ENCODE measurements at regions not wholly inside any gene's neighbourhood (a gene's known extent, or its start where the extent isn't known, plus 50 kb on each side); places are given as distances from the start of the nearest gene placed in this dataset.
A peak's percentile ranks its signal among the peaks of the same experiment; 100 is the strongest.
"Not testable (repeated sequence)": the region's sequence is repeated elsewhere in the genome, so short reads cannot be mapped to it uniquely, and the experiment has no call there.

DNA sequence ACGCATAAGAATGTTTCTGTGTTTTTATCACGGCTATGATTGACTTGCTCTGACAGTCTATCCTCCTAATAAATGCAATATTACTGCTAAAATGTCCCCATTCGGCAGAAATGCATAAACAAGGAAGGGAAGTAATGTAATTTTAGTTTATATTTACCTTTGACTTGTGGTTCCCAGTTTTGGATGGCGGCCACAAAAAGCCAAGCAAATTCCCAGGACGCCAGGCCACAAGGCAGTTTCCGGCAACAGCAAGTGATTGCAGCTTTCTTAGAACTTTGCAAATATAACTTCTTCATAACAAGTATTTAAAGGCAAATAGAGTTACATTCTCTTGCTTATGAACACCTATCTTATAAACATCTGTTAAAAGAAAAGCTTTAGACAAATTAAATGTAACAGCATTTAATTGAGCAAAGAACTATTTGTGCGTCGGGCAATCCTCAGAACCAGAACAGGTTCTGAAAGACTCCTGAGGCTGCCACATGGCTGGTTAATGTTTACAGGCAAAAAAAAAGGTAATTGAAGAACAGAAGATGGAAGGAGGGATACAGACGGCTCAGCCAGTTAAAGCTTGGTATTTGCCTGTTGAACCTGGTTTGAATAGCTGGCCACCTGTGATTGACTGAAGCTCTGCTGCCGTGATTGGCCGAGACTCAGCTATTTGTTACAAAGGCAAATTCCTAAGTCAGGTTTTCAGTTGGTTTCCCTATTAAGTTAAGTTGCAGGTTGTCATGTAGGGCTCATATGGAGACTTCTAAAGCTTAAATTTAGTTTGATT, 80.8 kb downstream of the C21orf91 start:
- DNase-seq = no peak

DNA sequence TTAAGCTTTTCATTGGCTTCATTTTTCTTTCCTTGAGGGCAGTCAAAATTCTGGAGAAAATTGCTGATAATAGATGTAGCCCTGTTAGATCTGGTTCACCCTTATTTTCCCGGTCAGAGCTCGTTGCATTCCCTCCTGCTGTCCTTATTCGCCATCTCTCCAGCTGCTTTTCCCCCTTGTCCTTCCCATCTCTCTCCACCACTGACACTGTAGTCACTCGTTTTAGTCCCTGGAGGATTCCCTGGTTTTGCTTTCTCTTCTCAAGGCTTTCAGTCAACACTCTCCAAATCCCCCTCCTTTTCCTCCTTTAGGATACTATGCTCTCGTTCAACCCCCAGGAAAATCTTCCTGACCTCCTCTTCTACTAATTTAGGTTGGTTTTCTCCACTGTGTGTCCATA, 83.1 kb downstream of the C21orf91 start:
- no peak for DNase-seq

DNA sequence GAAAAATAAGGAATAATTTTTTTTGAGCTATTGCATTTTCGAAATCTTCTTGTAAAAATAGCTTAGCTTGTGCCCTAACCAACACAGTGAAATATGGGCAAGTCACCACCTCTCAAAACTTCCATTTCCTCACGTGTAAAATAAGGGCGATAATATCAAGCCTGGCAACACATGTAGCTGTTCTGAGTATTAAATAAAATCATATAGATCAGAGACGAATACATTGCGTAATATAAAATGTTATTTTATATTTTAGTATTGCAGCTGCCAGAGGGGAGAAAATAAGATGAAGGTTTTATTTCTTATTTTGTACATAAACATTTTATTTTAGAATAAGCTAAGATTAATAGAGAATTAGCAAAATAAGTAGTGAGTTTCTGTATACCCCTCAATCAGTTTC, 85.9 kb downstream of the C21orf91 start:
- no peak for DNase-seq

DNA sequence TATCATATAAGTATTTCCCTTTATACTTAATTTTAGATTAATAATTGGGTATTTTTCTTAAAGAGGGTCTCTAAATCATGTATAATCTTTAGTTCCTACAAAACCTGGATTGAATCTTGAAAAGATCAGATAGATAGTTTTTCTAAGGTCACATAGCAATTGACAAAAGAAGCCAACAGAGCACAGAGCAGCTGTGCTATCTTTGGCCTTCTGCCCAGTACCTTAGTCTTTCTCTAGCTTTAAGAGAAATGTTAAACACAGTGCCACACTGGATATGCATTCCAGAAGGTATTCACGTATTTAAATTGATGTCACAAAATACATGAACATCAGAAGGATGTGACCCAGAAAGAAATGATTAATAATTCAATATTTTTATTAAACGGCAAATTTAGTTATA, 86.8 kb downstream of the C21orf91 start:
- no peak for DNase-seq

DNA sequence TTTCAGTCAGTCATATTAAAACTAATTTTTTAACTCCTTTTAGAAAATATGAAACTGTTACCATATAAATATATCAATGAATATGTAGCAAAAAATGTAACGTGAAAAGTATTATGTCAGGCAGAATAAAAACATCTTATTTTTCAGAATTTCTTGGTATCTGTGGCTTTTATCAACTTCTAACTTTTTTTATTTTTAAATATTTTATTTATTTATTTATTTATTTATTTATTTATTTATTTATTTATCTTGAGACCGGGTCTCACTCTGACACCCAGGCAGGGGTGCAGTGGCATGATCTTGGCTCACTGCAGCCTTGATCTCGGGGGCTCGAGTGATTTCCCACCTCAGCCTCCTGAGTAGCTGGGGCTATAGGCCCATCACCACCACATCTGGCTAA, 87.6 kb downstream of the C21orf91 start:
- no peak for DNase-seq

DNA sequence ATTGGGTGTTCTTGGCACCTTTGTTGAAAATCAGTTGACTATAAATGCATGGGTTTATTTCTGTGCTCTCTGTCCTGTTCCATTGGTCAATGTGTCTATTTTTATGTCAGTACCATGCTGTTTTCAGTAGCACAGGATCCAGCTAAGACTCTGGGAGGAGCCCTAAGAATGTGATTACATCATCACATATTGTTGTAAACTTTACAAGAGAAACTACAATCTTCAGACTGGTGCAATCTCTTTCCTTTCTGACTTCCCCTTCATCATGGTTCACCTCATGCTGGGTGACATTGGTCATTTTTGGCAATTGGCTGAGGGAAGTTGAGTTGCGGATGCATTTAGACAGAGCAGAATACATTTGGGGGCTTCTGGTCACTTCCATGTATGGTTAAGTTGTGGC, 88.4 kb downstream of the C21orf91 start:
- DNase-seq = no peak

DNA sequence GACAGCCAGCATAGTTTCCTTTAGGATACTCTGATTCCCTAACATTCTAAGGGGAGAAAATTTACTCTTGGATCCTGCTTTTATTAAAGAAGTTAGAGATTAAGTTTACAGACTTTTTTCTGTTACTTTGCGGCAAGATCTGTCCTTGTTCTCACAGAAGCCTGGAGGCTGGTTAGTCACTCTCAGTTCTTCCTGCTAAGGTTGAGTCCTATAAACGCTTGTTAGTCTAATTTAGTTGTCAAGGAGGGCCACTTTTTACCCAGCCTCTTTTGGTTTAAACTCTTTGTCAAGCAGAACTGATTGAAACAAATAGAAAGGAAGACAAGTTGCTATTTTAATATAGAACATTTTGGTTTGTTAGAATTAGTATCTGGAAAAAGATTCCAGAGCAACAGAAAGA, 89.7 kb downstream of the C21orf91 start:
- no peak for DNase-seq

DNA sequence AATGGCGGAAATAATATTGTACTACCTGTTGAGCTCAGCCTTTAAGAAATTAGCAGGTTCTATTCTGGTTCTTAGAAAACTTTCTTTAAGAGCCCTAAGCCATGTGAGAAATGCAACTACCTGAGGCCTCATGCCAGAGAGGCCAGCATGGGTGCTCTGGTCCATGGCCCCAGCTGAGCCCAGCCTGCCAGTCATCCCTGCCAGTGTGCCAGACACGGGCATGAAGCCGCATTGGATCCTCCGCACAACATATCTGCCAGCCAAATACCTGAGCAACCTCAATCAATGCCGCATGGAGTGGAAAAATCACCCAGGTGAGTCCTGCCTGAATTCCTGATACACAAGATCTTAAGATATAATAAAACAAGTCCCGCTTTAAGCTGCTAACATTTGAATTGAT, 91.8 kb downstream of the C21orf91 start:
- DNase-seq = no peak

DNA sequence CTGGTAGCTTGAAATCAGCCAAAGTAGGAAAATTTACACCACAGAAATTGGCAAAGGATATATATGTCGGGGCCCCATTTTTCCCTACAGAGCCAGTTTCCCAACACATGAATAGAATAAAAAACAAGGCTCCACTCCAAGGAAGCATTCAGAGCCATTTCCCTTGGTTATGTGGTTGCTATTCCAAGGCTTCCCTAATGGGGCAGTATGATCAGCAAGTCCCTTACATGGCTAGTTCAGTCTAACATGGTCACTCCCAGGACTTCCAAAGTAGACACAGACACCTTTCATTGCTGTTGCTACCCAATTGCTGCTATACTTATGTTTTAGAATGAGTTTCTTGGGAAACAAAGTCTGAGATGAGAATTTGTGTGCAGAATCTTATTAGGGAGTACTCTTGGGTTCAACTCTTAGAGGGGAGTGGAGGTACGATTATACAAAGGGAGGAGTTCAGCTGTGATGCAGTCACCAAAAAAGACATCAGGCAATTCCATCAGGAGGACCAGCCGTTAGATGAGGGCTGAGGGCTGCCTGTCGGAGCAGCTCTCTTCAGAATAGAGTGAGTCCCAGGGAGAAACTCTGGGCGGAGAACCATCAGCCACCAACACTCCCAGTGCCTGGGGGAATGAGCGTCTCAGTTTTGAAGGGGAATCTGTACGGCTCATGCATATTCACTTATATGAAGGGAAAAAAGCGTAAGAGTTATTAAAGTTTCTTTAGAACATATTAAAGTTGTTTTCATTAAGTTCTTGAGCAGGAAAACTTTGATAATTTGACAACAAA, 92.9 kb downstream of the C21orf91 start:
- no peak for DNase-seq

DNA sequence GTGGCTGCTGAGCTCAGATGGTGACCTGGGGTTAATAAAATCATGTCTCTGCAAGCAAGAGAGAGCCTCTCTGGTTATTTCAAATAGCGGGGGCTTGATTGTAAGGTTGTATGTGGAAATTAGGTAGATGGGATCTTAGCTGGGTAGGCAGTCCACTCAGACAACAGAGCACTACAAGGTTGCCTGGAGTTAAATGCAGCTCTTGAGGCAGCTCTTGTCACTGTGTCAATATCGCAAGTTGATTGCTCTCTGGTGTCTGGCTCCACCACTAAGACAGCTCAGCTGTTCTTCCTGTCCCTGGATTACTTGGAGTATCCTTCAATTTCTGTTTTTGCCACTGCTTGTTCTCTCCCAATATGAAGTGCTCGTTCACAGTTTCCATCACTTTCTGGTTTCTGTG, 93.8 kb downstream of the C21orf91 start:
- no peak for DNase-seq

DNA sequence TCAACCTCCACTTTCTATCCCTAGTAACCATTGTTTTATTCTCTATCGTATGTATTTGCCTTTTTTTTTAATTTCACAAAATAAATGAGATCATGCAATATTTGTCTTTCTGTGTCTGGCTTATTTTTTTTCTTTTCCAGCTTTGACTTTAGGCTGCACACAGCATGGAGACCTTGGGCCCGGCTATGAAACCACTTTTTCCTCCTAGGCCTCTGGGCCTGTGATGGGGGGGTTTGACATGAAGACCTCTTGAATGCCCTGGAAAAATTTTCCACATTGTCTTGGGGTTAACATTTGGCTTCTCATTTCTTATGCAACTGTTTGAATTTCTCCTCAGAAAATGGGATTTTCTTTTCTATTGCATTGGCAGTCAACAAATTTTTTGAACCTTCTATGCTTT, 100.2 kb upstream of the BTG3 start:
- no peak for DNase-seq

DNA sequence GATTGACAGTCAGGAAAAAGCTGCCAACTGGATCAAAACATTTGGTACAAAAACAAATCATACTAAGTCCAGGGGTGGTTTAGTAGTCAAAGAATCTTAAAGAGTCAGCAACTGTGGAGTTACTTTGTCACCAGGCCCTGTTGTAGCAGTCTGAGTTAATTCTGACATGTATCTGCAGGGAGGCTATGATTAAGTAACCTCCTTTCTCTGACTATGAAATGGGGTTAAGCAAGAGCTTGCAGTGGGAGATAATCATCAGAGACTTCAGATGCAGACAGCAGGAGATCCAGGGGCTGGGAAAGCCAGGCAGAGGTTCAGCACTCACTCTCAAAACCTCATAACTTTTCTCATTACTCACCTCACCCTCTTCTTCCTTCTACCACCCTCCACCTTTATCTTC, 99.2 kb upstream of the BTG3 start:
- DNase-seq = no peak

DNA sequence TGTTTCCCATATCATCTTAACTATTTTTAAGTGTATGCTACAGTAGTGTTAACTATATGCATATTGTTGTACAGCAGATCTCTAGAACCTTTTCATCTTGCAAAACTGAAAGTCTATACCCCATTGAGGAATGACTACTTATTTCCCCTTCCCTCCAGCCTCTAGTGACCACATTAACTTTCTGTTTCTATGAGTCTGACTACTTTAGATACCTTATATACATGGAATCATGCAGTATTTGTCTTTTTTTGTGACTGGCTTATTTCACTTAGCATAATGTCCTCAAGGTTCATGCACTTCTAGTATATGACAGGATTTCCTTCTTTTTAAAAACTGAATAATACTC, 96.5 kb upstream of the BTG3 start:
- DNase-seq = no peak

DNA sequence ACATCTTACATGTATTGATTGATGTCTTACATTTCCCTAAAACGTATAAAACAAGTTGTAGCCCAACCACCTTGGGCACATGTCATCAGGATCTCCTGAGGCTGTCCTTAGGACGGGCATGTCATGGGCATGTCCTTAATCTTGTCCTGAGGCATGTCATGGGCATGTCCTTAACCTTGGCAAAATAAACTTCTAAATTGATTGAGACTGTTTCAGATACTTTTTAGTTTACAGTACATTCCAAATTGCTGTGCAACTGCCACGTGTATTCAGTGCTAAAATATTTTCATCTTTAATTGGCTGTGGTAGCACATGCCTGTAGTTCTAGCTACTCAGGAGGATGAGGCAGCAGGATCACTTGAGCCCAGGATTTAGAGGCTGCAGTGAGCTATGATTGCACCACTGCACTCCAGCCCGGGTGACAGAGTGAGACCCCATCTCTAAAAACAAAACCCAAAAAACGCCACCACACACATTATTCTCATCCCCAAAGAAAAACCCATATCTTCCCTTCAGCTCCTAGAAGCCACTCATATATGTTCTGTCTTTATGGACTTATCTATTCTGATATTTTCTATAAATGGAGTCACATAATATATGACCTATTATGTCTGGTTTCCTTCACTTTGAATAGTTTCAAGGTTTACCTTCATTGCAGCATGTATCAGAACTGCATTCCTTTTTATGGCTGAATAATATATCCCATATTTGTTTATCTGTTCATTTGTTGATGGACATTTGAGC, 96.0 kb upstream of the BTG3 start:
- DNase-seq = no peak

DNA sequence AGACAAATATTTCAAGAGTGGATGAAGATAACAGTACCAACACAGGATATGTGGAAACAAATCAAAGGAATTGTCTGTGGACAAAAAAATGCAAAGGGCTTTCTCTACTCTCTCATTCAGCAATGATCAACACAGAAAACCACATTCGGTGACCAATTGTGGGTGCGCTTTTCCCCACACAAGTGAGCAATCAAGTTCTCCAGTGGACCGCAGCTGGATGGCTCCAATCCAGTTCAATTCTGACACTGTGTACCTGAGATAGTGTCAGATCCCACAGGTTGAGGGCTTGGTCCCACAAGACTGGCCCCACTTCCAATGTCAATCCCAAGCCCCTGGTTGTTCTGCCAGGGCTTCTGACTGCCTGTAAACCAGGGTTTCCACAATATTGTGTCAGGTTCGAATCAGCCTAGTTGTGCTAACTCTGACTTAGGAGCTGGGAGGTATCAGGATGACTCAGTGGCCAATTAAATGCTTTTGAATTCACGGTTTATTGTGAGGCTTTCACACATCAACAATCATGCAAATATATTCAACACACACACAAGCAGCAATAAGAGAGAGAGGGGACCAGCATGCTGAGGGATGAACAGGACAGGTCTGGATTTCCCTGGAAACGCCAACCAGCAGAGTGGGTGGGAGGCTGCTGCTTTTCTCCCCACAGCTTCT, 87.0 kb upstream of the BTG3 start:
- no peak for DNase-seq

DNA sequence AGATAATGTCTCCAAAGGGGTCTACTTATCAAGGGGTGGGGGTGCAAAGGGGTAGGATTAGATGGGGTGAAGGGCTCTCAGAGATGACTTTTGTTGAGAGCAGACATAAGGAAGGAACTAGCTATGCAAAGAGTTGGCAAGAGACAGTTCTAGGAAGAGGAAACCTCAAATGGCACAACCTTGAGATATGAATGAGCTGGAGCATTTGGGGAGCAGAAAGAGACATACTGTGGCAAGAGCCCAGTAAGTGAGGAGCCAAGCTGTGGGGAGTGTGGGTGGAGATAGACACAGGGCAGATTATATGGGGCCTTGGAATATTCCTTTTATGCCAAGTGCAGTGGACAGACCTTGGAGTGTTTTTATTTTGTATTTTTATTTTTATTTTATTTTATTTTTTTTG, 84.8 kb upstream of the BTG3 start:
- DNase-seq = no peak

DNA sequence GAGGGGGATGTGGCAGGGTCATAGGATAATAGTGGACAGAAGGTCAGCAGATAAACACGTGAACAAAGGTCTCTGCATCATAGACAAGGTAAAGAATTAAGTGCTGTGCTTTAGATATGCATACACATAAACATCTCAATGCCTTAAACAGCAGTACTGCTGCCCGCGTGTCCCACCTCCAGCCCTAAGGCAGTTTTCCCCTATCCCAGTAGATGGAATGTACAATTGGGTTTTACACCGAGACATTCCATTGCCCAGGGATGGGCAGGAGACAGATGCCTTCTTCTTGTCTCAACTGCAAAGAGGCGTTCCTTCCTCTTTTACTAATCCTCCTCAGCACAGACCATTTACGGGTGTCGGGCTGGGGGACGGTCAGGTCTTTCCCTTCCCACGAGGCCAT, 81.7 kb upstream of the BTG3 start:
- DNase-seq = not testable (repeated sequence)

DNA sequence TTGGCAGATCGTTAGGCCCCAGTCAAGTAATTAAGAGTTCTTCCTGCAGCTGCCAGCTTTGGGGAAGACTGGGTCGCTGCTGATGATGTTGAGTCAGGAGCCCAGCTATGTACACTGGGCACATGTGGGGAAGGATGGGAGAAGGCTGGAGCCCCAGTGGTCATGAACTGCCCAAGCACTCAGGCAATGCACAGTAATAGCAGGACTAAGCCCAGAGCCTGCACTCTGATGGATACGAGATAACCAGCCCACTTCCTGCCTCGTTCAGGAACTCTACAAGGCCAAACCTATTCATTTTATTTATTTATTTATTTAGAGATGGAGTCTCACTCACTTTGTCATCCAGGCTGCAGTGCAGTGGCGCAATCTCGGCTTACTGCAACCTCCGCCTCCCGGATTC, 81.1 kb upstream of the BTG3 start:
- DNase-seq = no peak

DNA sequence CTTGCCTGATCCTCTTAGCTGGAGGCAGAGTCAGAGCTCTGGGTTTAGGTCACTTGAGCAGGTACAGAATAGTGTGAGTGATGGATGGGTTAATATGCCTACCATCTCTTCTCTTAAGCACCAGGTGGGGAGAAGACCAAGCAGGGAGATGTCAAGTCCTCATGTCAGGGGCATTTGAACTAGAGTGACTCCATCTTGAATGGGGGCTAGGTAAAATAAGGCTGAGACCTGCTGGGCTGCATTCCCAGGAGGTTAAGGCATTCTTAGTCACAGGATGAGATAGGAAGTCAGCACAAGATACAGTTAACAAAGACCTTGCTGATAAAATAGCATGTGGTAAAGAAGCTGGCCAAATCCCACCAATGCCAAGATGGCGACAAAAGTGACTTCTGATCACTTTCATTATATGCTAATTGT, 77.4 kb upstream of the BTG3 start:
- DNase-seq = no peak

DNA sequence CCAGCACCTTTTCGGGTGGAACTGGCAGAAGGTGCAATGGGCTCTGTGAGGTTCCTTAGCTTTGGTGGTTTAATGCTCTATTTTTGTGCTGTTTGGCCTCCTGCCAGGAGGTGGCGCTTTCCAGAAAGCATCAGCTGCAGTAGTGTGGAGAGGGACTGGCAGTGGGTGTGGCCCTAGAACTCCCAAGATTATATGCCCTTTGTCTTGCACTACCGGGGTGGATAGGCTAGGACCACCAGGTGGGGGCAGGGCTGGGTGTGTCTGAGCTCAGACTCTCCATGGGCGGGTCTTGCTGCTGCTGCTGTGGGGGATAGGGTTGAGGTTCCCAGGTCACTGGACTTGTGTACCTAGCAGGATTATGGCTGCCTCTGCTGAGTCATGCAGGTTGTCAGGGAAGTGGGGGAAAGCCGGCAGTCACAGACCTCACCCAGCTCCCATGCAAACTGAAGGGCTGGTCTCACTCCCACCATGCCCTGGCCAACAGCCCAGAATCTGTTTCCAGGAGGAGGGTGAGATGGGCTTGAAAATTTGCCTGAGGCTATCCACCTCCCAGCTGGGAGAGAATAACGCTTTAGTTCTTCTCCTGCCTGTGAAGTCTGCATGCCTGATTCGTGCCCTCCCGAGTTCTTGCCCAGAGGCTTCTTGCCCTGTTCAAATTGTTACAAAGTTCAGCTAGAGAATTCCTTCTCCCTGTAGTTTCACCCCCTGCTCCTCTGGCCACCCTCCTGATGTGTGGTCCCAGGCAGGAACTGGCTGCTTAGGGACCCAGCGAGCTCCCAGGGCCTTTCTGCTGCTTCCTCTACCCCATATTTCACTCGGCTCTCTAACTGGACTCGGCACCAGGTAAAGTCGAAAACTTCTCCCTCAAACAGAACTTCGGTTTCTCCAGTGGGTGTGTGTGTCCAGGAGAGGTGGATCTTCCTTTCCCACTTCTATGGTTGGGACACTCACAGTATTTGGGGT, 76.5 kb upstream of the BTG3 start:
- DNase-seq = peak; percentile 57

DNA sequence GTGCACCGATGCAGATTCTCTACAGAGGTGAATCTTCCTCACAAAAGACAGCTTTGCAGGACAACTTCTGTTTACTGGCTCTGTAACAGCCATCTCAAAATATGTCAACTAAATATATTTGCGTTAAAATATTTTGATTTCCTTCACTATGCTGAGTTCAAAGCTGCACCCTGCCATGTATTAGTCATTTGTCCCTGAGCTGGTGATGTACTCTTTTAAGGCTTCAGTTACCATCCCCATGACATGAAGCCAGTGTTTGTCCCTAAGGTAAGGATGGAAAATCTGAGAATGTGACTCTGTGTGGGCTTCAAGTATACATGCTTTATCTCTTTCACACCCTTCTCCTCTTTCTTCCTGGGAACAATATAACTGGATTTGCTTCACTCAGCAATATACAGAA, 70.2 kb upstream of the BTG3 start:
- no peak for DNase-seq

DNA sequence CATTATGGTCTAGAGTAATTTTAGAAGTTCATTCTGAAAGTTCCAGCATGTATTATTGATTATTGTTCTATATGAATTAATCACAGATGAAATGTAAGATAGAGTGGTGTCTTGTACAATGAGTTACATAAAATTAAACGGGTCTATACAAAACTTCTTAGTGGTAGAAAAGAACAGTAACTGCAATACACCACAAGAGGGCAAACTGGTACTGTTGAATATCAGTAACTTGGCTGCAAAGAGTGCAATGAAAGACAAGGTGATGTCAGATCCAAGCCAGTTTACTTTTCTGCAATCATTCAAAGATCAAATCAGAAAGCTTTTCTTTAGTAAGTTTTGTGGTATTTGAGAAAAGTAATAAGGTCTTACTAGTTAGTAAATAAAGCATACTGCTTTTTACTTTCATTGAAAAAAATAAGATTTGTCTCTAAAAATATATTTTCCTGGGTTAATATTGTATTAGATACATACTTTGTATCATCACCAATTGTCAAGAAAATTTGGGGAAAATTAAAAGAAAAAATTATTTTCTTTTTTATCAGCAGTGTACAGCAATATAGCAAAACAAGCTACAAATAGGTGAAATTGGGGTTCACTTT, 66.4 kb upstream of the BTG3 start:
- no peak for DNase-seq
